Fibroblast of skin of left quadriceps (primary cell): ENCODE measurements at regions not wholly inside any gene's neighbourhood (a gene's known extent, or its start where the extent isn't known, plus 50 kb on each side); places are given as distances from the start of the nearest gene placed in this dataset.
"Not testable (repeated sequence)": the region's sequence is repeated elsewhere in the genome, so short reads cannot be mapped to it uniquely, and the experiment has no call there.

Experiments
- DNase-seq, 2 experiments: peaks; one replicate each; pipeline ENCODE4 v3.0.0-alpha.2; 2013; ENCODE audit warnings: low read depth in 2 of 2

GRCh38 chr6:141877275-141877983 lies 255.3 kb upstream of the GJE1 start:
- no peak for DNase-seq

- peak; percentile 36 to 40 for DNase-seq
Measured at GRCh38 chr6:141874930-141875602, 257.7 kb upstream of the GJE1 start.

- not testable (repeated sequence) for DNase-seq
Measured at GRCh38 chr6:141869509-141869908, 263.2 kb upstream of the GJE1 start.

GRCh38 chr6:141867767-141868166 lies 265.0 kb upstream of the GJE1 start:
- DNase-seq, result no peak

GRCh38 chr6:141866731-141867497 lies 265.8 kb upstream of the GJE1 start:
- no peak for DNase-seq

- no peak for DNase-seq
Measured at GRCh38 chr6:141851063-141851462, 281.7 kb upstream of the GJE1 start.

- DNase-seq, result no peak
Measured at GRCh38 chr6:141848029-141848890, 284.5 kb upstream of the GJE1 start.

- no peak for DNase-seq
Measured at GRCh38 chr6:141846639-141847038, 286.1 kb upstream of the GJE1 start.

- no peak for DNase-seq
Measured at GRCh38 chr6:141843178-141843834, 289.4 kb upstream of the GJE1 start.

GRCh38 chr6:141833001-141833655 lies 299.6 kb upstream of the GJE1 start:
- DNase-seq, result no peak

- DNase-seq, result no peak
Measured at GRCh38 chr6:141830530-141830929, 302.2 kb upstream of the GJE1 start.

GRCh38 chr6:141829566-141830360 lies 303.0 kb upstream of the GJE1 start:
- DNase-seq, result no peak

- DNase-seq, result no peak
Measured at GRCh38 chr6:141824350-141824749, 308.4 kb upstream of the GJE1 start.

GRCh38 chr6:141815039-141815438 lies 317.7 kb upstream of the GJE1 start:
- DNase-seq, result not testable (repeated sequence)

- no peak for DNase-seq
Measured at GRCh38 chr6:141809901-141810300, 322.8 kb upstream of the GJE1 start.

- no peak for DNase-seq
Measured at GRCh38 chr6:141808662-141809061, 324.1 kb upstream of the GJE1 start.

GRCh38 chr6:141800973-141801372 lies 331.8 kb upstream of the GJE1 start:
- DNase-seq, result not testable (repeated sequence)

- no peak for DNase-seq
Measured at GRCh38 chr6:141790921-141791320, 341.8 kb upstream of the GJE1 start.

GRCh38 chr6:141788096-141788495 lies 344.6 kb upstream of the GJE1 start:
- no peak for DNase-seq

- DNase-seq, result no peak
Measured at GRCh38 chr6:141783585-141783984, 349.1 kb upstream of the GJE1 start.
